Lung (tissue), 11 donors: ENCODE measurements at regions not wholly inside any gene's neighbourhood (a gene's known extent, or its start where the extent isn't known, plus 50 kb on each side); places are given as distances from the start of the nearest gene placed in this dataset.
A peak's percentile ranks its signal among the peaks of the same experiment; 100 is the strongest.

Source experiments
- ATAC-seq: fragments of 200-7000 bp; cut with Tn5 transposase; one replicate; pipeline ENCODE4 v1.9.1; 2020; ENCODE audit warnings: moderate number of reproducible peaks; ENCODE audit not compliant: insufficient read depth, low FRiP score
- DNase-seq, 3 donors: peaks; one replicate each; pipeline ENCODE4 v3.0.0-alpha.2; 2013 to 2017
- H3K27ac ChIP-seq, 2 donors: one replicate each; pipeline ENCODE4 v1.5.1; 2013; ENCODE audit warnings: mild to moderate bottlenecking in 2 of 2, moderate library complexity in 2 of 2, control low read depth in 1 of 2, inconsistent platforms in 1 of 2, low read depth in 1 of 2, low read length in 1 of 2
- H3K27me3 ChIP-seq, 3 donors: one replicate each; pipeline ENCODE4 v1.5.1; 2013; ENCODE audit warnings: low read length in 2 of 3; ENCODE audit not compliant: control insufficient read depth in 3 of 3, insufficient read depth in 3 of 3
- H3K36me3 ChIP-seq, 4 donors: one replicate each; pipeline ENCODE4 v1.5.1; 2013; ENCODE audit warnings: low read length in 4 of 4, mild to moderate bottlenecking in 1 of 4, moderate library complexity in 1 of 4; ENCODE audit not compliant: control insufficient read depth in 4 of 4, insufficient read depth in 4 of 4
- H3K4me1 ChIP-seq, 5 donors: one replicate each; pipeline ENCODE4 v1.5.1; 2013; ENCODE audit warnings: low read length in 5 of 5, mild to moderate bottlenecking in 2 of 5, moderate library complexity in 1 of 5; ENCODE audit not compliant: control insufficient read depth in 5 of 5, insufficient read depth in 5 of 5
- H3K4me3 ChIP-seq: one replicate; pipeline ENCODE4 v1.5.1; 2013; ENCODE audit warnings: mild to moderate bottlenecking, control low read depth, moderate library complexity
- H3K9ac ChIP-seq, 2 donors: one replicate each; pipeline ENCODE4 v1.5.1; 2013; ENCODE audit warnings: low read length in 2 of 2, control low read depth in 1 of 2; ENCODE audit not compliant: insufficient read depth in 1 of 2
- H3K9me3 ChIP-seq, 4 donors: one replicate each; pipeline ENCODE4 v1.5.1; 2013; ENCODE audit warnings: low read length in 3 of 4, mild to moderate bottlenecking in 1 of 4, moderate library complexity in 1 of 4; ENCODE audit not compliant: control insufficient read depth in 4 of 4, insufficient read depth in 3 of 4
- CTCF ChIP-seq: IDR thresholded peaks from 2 replicates; pipeline ENCODE4 v1.5.1; 2012; ENCODE audit warnings: mild to moderate bottlenecking; ENCODE audit errors: control extremely low read depth, extremely low read depth
- WGBS, 2 donors: extraction: QIAGEN DNeasy Blood & Tissue Kit; methylation state at CpG; one replicate each; pipeline ENCODE4 v1.1.7; 2013; 5-methylcytosine and 5-hydroxymethylcytosine counted together
- donor health status: control.
- donor health status: control.
- donor health status: Bipolar disorder and iron deficiency.
- donor health status: healthy.
- donor health status: DM: yes; HTN: yes; CAD: no.

DNA sequence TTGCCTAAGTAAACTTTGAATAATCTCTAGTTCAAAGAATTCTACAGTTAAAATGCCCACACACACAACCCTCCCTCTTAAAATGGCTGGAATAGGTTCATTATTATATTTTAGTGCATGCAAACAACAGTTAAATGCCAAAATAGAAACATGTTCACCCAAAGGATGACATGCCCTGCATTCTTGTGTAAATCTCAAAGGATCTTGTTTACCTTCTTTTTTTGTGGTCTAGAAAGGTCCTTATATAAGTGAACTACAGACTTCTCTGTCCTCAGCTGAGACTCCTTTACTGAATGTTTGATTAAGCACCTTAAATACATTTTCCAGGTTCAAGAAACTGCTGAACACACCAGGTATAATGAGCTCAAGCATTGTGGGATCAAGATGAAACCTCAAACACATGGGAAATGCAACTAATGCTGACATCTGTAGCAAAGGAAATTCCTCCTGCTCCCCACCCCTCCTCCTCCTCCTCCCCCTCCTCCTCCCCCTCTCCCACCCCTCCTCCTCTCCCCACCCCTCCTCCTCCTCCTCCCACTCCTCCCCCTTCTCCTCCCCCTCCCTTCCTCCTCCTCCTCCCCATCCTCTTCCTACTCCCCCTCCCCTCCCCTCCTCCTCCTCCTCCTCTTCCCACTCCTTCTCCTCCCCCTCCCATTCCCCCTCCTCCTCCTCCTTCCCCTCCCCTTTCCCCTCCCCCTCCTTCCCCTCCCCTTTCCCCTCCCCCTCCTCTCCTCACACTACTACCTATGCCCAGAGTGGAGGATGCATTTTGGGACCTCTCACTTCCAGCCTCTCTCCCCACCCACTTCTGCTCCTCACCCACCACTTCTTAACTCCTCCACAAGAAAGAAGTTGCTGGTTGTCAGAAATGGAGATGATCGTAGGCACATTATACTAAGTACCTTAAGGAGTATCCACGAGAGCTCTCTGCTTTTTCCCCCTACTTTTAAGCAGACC is 233.9 kb downstream of the MRPL39 start:
- Histone ChIP-seq H3K27me3 (no peaks in the 10 kb centered on the region), H3K9me3 (no peaks in the 10 kb centered on the region), H3K4me3 (no peak overlapping the region), H3K27ac (no peak overlapping the region), H3K9ac (no peak overlapping the region), H3K4me1 (peaks cover 0 to 20% (median 4%) of the 10 kb centered on the region in 5 donors), H3K36me3 (no peaks in the 10 kb centered on the region)
- no peak for DNase-seq
- ATAC-seq: no peak
- WGBS, 2 donors: 61 to 88% methylated on average over 2 of the region's 2 CpGs
- TF ChIP-seq CTCF: no peak

DNA sequence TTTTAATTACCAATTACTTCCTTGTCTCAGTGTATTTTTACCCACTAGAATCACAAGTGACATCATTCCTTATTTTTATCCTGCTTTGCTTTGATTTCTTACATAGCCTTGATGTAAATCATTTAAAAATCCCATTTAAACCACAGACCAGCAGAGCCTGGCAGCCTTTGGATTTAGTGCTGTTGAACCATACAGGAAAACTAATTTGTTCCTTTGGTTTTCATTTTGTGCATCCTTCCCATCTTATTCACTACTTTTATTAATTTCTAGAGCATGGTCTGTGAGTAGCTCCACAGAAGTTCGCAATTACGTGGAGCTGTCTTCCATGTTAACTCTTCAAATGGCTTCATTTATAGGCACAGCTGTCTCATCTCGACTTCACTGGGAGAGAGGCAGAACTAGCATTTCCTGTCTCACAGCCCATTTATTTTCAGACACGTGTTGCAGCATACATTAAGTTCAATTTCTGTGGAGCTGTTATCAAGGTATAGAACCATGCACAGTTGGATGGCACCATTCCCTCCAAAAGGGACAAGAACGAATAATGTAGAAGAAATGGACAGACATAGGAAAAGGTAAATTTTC is 235.3 kb downstream of the MRPL39 start:
- Histone ChIP-seq H3K27ac (no peak overlapping the region), H3K9me3 (no peaks in the 10 kb centered on the region), H3K36me3 (no peaks in the 10 kb centered on the region), H3K9ac (no peak overlapping the region), H3K27me3 (no peaks in the 10 kb centered on the region), H3K4me3 (no peak overlapping the region), H3K4me1 (peaks cover 0 to 20% (median 4%) of the 10 kb centered on the region in 5 donors)
- no peak for TF ChIP-seq CTCF
- no peak for ATAC-seq
- WGBS, 2 donors: 48 to 61% methylated on average over 5 of the region's 5 CpGs
- peak; percentile 43 to 84 (median 77) for DNase-seq

DNA sequence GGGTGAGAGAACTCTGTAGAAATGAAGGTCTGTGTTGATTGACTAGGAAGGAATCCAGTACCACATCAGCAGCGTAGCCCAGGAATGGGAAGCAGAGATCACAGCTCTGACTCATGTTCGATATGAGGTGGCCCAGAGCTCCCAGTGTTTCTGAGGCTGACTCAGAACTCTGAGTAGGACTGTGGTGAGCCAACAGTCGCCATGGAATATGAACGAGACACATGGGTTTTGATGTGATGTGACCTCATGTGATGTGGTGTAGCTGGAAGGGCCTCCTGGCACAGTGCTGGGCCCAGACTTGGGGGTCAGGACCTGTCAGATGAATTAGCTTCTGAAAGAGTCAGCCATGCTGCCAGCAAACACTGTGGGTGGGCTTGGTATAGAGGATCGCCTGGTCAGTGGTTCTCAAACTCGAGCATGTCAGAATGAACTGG is 237.0 kb downstream of the MRPL39 start:
- Histone ChIP-seq H3K27ac (no peak overlapping the region), H3K27me3 (no peaks in the 10 kb centered on the region), H3K9ac (no peak overlapping the region), H3K4me1 (peaks cover 0 to 20% (median 4%) of the 10 kb centered on the region in 5 donors), H3K9me3 (no peaks in the 10 kb centered on the region), H3K4me3 (no peak overlapping the region), H3K36me3 (no peaks in the 10 kb centered on the region)
- TF ChIP-seq CTCF: no peak
- ATAC-seq: peak; percentile 31
- DNase-seq: peak; percentile 71 to 84 (median 83)
- WGBS, 2 donors: 75 to 83% methylated on average over 6 of the region's 6 CpGs
